Pancreas (tissue), 10 donors: ENCODE measurements at regions not wholly inside any gene's neighbourhood (a gene's known extent, or its start where the extent isn't known, plus 50 kb on each side); places are given as distances from the start of the nearest gene placed in this dataset.

Source experiments
- ATAC-seq, 4 donors: fragments of 200-7000 bp; cut with Tn5 transposase; one replicate each; pipeline versions ENCODE4 v1.8.0 to v1.9.1; 2020; ENCODE audit warnings: mild to moderate bottlenecking in 4 of 4, moderate library complexity in 4 of 4
- DNase-seq, 6 donors: peaks; one replicate each; pipeline ENCODE4 v3.0.0-alpha.2; 2020
- FAIRE-seq: peaks from 2 replicates; lab custom pipeline; 2012; peaks lifted over from hg19 to GRCh38; lab: Jason Lieb, UNC
- H3K27ac ChIP-seq, 4 donors: fragments of 200-600 bp; sonication (generic); 1 replicate in 3 of 4; 2 replicates in 1 of 4; pipeline versions ENCODE4 v1.5.0 to v1.8.0; 2020
- H3K27me3 ChIP-seq, 4 donors: fragments of 200-600 bp; one replicate each; pipeline ENCODE4 v1.8.0; 2021
- H3K36me3 ChIP-seq, 3 donors: fragments of 200-600 bp; sonication (generic) in 1 of 3; one replicate each; pipeline versions ENCODE4 v1.5.0 to v1.8.0; 2020 to 2021
- H3K4me1 ChIP-seq, 3 donors: fragments of 200-600 bp; one replicate each; pipeline ENCODE4 v1.8.0; 2021
- H3K4me3 ChIP-seq, 4 donors: fragments of 200-600 bp; sonication (generic) in 2 of 4; one replicate each; pipeline versions ENCODE4 v1.5.0 to v1.8.0; 2020 to 2021
- H3K9me3 ChIP-seq, 4 donors: fragments of 200-600 bp; one replicate each; pipeline ENCODE4 v1.8.0; 2021
- WGBS, 2 donors: extraction: QIAGEN DNeasy Blood & Tissue Kit; methylation state at CpG; one replicate each; pipeline ENCODE4 v1.1.7; 2013; 5-methylcytosine and 5-hydroxymethylcytosine counted together
- intact Hi-C, 3 donors: fragments of 100-400 bp; cut with DNase I; formaldehyde crosslinking; loops; one replicate each; pipeline versions ENCODE4 v1.11.1 to v1.14.2; 2022
- TF ChIP-seq, protein P1 (sequence below), 4 donors: fragments of 200-600 bp; sonication (generic) in 3 of 4; IDR thresholded peaks; one replicate each; pipeline versions ENCODE4 v1.5.0 to v1.8.0; 2021; ENCODE audit warnings: antibody characterized with exemption in 4 of 4
- donor health status: healthy with polysubstance abuse.
- donor health status: DM: no; HTN: no; CAD: no; lungs with moderate emphysema.
- donor health status: DM: no; HTN: no; CAD: no.
- donor health status: control.
- donor health status: control.
- donor health status: Bipolar disorder and iron deficiency.
- donor health status: DM: yes; HTN: yes; CAD: no.
- donor health status: DM: no; HTN: no; CAD: no.
- donor health status: DM: no; HTN: no; CAD: no.
- donor health status: DM: yes; HTN: yes; CAD: no.

DNA sequence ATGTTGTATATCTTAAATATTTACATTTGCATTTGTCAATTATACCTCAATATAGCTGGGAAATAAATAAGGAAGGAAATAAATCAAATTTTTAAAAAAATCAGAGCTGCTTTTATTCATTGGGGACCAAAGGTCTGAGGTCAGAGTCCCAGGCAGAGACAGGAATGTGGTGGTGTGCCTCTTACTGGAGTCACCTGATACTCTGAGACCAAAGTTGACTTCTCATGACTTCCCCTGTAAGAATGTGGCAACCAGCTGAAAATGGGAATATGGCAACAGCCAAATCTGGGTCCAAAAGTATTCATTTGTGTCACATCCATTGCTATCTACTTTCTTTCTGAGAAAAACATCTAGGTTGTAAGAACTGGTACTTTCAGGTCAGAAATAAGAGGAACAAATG, 496.6 kb upstream of the TMPO start:
- H3K4me1 ChIP-seq: no peaks in the 10 kb centered on the region
- no peak overlapping the region for H3K27ac ChIP-seq
- TF ChIP-seq, protein P1, sequence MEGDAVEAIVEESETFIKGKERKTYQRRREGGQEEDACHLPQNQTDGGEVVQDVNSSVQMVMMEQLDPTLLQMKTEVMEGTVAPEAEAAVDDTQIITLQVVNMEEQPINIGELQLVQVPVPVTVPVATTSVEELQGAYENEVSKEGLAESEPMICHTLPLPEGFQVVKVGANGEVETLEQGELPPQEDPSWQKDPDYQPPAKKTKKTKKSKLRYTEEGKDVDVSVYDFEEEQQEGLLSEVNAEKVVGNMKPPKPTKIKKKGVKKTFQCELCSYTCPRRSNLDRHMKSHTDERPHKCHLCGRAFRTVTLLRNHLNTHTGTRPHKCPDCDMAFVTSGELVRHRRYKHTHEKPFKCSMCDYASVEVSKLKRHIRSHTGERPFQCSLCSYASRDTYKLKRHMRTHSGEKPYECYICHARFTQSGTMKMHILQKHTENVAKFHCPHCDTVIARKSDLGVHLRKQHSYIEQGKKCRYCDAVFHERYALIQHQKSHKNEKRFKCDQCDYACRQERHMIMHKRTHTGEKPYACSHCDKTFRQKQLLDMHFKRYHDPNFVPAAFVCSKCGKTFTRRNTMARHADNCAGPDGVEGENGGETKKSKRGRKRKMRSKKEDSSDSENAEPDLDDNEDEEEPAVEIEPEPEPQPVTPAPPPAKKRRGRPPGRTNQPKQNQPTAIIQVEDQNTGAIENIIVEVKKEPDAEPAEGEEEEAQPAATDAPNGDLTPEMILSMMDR (IDR thresholded peaks at IDR 0.05): no peak
- H3K36me3 ChIP-seq: no peaks in the 10 kb centered on the region
- no peaks in the 10 kb centered on the region for H3K9me3 ChIP-seq
- ATAC-seq: no peak
- FAIRE-seq: no peak
- intact Hi-C loops: no loop called here
- H3K4me3 ChIP-seq: no peak overlapping the region
- H3K27me3 ChIP-seq: no peaks in the 10 kb centered on the region
- DNase-seq: no peak

DNA sequence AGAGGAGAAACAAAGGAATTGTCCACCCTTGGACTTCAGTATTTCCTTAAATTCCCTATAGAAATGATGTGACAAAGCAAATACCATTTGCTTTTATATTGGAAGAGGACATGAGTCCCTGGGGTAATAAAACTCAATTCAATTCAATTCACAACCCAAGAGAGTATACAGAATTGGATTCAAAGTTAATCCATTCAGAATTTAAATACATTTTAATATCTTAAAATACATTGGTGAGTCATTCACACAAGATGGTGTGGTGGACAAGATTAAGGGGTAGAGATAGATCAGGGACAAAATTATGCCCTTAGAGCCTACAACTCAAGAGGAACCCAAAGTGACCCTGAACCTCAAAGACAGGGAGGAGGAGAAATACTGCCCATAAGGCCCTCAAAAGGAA, 495.0 kb upstream of the TMPO start:
- H3K27ac ChIP-seq: no peak overlapping the region
- FAIRE-seq: no peak

DNA sequence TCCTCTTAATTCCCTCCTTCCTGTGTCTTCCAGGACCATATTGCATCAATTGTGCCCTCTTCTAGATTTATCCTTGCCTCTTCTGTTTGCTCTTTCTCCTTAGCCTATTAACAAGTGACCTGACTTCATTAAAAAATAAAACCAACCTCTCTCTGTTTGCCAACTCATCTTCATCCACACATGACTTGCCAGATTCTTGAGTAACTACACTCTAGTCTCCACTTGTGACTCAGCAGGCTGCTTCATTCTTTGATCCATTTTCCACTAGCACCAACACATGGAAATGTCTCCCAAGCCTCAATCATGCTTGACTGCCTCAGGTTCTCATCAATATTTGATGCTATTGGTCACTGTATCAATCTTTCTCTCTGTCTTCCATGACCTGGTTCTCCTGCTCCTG, 492.4 kb upstream of the TMPO start:
- Histone ChIP-seq H3K27me3 (no peaks in the 10 kb centered on the region), H3K4me3 (no peak overlapping the region), H3K36me3 (no peaks in the 10 kb centered on the region), H3K27ac (no peak overlapping the region), H3K4me1 (no peaks in the 10 kb centered on the region), H3K9me3 (no peaks in the 10 kb centered on the region)
- DNase-seq (no peak), FAIRE-seq (no peak), ATAC-seq (no peak)
- TF ChIP-seq, protein P1 (IDR thresholded peaks at IDR 0.05): no peak
- intact Hi-C loops: no loop called here

More for the DNA sequence above, 495.0 kb upstream of the TMPO start:
- H3K4me3 ChIP-seq: no peak overlapping the region
- intact Hi-C loops: no loop called here
- H3K27me3 ChIP-seq: no peaks in the 10 kb centered on the region
- ATAC-seq (no peak), DNase-seq (no peak)
- no peaks in the 10 kb centered on the region for H3K36me3 ChIP-seq
- no peaks in the 10 kb centered on the region for H3K4me1 ChIP-seq
- no peaks in the 10 kb centered on the region for H3K9me3 ChIP-seq
- TF ChIP-seq, protein P1 (IDR thresholded peaks at IDR 0.05): no peak

DNA sequence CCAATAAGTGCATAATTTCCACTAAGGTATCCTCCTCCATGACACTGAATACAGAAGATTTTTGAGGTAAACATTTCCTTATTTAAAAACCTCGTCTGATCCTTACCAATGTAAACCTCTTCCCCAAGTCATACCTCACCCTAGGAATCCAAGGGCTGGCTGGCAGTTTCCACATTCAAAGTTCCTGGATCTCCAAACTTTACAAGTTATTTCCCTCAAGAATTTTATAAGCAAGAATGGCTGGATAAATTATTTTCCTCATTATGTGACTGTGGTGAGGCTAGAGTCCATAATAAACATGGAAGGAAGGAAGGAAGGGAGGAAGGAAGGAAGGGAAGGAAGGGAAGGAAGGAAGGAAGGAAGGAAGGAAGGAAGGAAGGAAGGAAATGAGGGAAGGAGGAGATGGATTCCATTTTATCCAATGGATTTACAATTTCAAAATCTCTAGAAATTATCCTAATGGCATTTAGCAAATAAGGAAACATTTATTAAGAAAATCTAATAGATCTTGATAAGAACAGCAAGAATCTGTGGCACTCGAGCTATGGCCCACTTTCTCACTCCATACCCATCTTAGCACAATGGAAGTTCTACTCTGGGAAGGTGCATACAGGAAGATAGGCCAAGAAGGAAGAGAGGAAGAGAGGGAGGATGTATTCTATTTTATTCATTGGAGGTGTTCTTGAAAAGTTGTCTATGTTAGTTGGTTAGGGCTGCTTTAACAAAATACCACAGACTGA, 477.8 kb upstream of the TMPO start:
- no peaks in the 10 kb centered on the region for H3K9me3 ChIP-seq
- intact Hi-C loops: no loop called here
- no peak overlapping the region for H3K27ac ChIP-seq
- H3K36me3 ChIP-seq: no peaks in the 10 kb centered on the region
- no peak for FAIRE-seq
- DNase-seq: no peak
- ATAC-seq: no peak
- no peak overlapping the region for H3K4me3 ChIP-seq
- TF ChIP-seq, protein P1 (IDR thresholded peaks at IDR 0.05): no peak
- no peaks in the 10 kb centered on the region for H3K4me1 ChIP-seq
- 34 to 47% methylated on average over 2 of the region's 2 CpGs for WGBS, 2 donors
- H3K27me3 ChIP-seq: no peaks in the 10 kb centered on the region

DNA sequence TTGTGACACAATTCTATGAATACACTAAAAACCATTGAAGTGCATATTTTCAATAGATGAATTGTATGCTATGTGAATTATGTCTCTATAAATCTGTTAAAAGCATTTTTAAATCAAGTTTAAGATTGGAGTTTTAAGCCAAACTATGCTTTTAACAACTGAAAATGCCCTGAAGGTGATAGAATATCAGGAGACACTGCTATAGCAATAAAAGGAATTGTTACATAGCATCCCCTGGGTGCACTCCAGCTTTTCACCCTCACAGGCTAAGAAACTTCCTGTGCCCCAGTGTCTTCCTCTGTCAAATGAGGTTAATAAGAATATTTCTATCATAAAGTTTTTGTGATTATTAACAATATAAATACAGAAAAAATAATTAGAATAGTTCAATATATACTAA, 472.7 kb upstream of the TMPO start:
- intact Hi-C loops: no loop called here
- FAIRE-seq: no peak
- H3K36me3 ChIP-seq: no peaks in the 10 kb centered on the region
- H3K27me3 ChIP-seq: no peaks in the 10 kb centered on the region
- H3K4me3 ChIP-seq: no peak overlapping the region
- H3K4me1 ChIP-seq: no peaks in the 10 kb centered on the region
- TF ChIP-seq, protein P1 (IDR thresholded peaks at IDR 0.05): no peak
- no peak for DNase-seq
- no peak overlapping the region for H3K27ac ChIP-seq
- no peak for ATAC-seq
- no peaks in the 10 kb centered on the region for H3K9me3 ChIP-seq
